PC-9 (cell line): ENCODE measurements at regions not wholly inside any gene's neighbourhood (a gene's known extent, or its start where the extent isn't known, plus 50 kb on each side); places are given as distances from the start of the nearest gene placed in this dataset.

Source experiments
- BruUV-seq: library from RNA; stranded (reverse); fragments of 400-500 nt; replicated peaks from 2 replicates; lab custom pipeline; 2021; lab: Mats Ljungman, UMichigan
- CTCF ChIA-PET: fragments of 300-600 bp; sonication (Branson Sonifier 250); formaldehyde crosslinking; loops from one replicate; lab custom pipeline; 2022; ENCODE audit warnings: antibody characterized with exemption; lab: Charles Lee
- POLR2A ChIA-PET: fragments of 300-600 bp; sonication (Branson Sonifier 250); formaldehyde crosslinking; loops from one replicate; lab custom pipeline; 2022; ENCODE audit warnings: antibody characterized with exemption; ENCODE audit not compliant: unreplicated experiment; lab: Charles Lee
- DNase-seq, 2 experiments: peaks; one replicate each; pipeline versions ENCODE4 v3.0.0 to v3.0.0-alpha.2; 2015 to 2022; ENCODE audit warnings: mixed read lengths in 1 of 2
- H2AFZ ChIP-seq: fragments of 200-600 bp; sonication (generic); 2 replicates; pipeline ENCODE4 v1.8.1; 2017; ENCODE audit warnings: antibody characterized with exemption
- H3F3A ChIP-seq: fragments of 200-600 bp; sonication (generic); 2 replicates; pipeline ENCODE4 v1.8.1; 2017; ENCODE audit warnings: antibody characterized with exemption, mild to moderate bottlenecking, low read depth; ENCODE audit not compliant: insufficient read depth
- H3K27ac ChIP-seq: fragments of 200-600 bp; sonication (generic); 2 replicates; pipeline ENCODE4 v1.6.1; 2016; ENCODE audit warnings: mixed run types
- H3K27me3 ChIP-seq: fragments of 200-600 bp; sonication (generic); 2 replicates; pipeline ENCODE4 v1.6.1; 2016; ENCODE audit warnings: low read depth, mixed run types; ENCODE audit not compliant: insufficient read depth
- H3K36me3 ChIP-seq: fragments of 200-600 bp; sonication (generic); 2 replicates; pipeline ENCODE4 v1.6.1; 2016; ENCODE audit warnings: low read depth, mixed run types
- H3K4me1 ChIP-seq: fragments of 200-600 bp; sonication (generic); replicated peaks from 2 replicates; pipeline ENCODE4 v1.6.1; 2016; ENCODE audit warnings: mixed run types; ENCODE audit not compliant: insufficient read depth
- H3K4me2 ChIP-seq: fragments of 200-600 bp; sonication (generic); 2 replicates; pipeline ENCODE4 v1.6.1; 2017; ENCODE audit warnings: mixed run types
- H3K4me3 ChIP-seq: fragments of 200-600 bp; sonication (generic); 2 replicates; pipeline ENCODE4 v1.6.1; 2016; ENCODE audit warnings: mixed run types
- H3K79me2 ChIP-seq: fragments of 200-600 bp; sonication (generic); 2 replicates; pipeline ENCODE4 v1.6.1; 2017; ENCODE audit warnings: low read depth, mixed run types
- H3K9me2 ChIP-seq: fragments of 200-600 bp; sonication (generic); 2 replicates; pipeline ENCODE4 v1.8.1; 2017; ENCODE audit warnings: mild to moderate bottlenecking; ENCODE audit not compliant: insufficient read depth
- H3K9me3 ChIP-seq: fragments of 200-600 bp; sonication (generic); 2 replicates; pipeline ENCODE4 v1.8.1; 2016; ENCODE audit warnings: low read depth; ENCODE audit not compliant: insufficient read depth
- H4K20me1 ChIP-seq: fragments of 200-600 bp; sonication (generic); 2 replicates; pipeline ENCODE4 v1.8.1; 2017; ENCODE audit not compliant: insufficient read depth
- EZH2 ChIP-seq: fragments of 200-600 bp; sonication (generic); IDR thresholded peaks from 2 replicates; pipeline ENCODE4 v1.8.0; 2017; ENCODE audit warnings: antibody characterized with exemption, low read depth
- intact Hi-C: fragments of 100-400 bp; cut with micrococcal nuclease; formaldehyde crosslinking; loops from one replicate; pipeline ENCODE4 v1.10.0; 2022; ENCODE audit not compliant: unreplicated experiment
- TF ChIP-seq, protein P1 (sequence below): fragments of 200-600 bp; sonication (generic); conservative IDR thresholded peaks from 2 replicates; pipeline ENCODE4 v1.6.1; 2017; ENCODE audit warnings: mixed run types, antibody characterized with exemption, mild to moderate bottlenecking, moderate library complexity

DNA sequence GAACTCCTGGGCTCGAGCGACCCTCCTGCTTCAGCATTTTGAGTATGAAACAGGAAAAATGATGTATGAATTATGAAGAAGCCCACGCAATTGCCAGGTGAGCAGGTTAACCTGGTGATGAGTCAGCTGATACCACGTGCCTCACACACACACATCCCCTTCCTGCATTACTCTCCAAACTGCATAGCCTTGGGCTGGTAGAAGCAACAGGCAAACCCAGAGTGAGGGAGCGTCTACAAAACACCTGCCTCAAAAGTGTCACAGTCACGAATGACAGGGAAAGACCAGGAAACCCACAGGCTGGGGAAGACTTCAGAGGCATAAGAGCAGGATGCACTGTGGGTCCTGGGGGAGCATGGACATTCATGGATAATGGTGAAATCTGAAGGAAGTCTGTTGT lies 192.8 kb upstream of the IRS2 start:
- POLR2A ChIA-PET: no interaction called here
- H3K4me1 ChIP-seq: peaks cover 6% of the 10 kb centered on the region; the same call in 1 of the 2 replicates
- no peaks in the 10 kb centered on the region for H3K79me2 ChIP-seq
- H2AFZ ChIP-seq: no peak overlapping the region
- H3F3A ChIP-seq: no peaks in the 10 kb centered on the region
- no peaks in the 10 kb centered on the region for H3K9me2 ChIP-seq
- intact Hi-C loops: no loop called here
- H3K4me2 ChIP-seq: no peak overlapping the region
- H3K27me3 ChIP-seq: no peaks in the 10 kb centered on the region
- no peak overlapping the region for H3K27ac ChIP-seq
- H3K9me3 ChIP-seq: no peaks in the 10 kb centered on the region
- no peak overlapping the region for H3K4me3 ChIP-seq
- peak; percentile 12 to 65 for DNase-seq
- no peaks in the 10 kb centered on the region for H3K36me3 ChIP-seq
- TF ChIP-seq, protein P1, sequence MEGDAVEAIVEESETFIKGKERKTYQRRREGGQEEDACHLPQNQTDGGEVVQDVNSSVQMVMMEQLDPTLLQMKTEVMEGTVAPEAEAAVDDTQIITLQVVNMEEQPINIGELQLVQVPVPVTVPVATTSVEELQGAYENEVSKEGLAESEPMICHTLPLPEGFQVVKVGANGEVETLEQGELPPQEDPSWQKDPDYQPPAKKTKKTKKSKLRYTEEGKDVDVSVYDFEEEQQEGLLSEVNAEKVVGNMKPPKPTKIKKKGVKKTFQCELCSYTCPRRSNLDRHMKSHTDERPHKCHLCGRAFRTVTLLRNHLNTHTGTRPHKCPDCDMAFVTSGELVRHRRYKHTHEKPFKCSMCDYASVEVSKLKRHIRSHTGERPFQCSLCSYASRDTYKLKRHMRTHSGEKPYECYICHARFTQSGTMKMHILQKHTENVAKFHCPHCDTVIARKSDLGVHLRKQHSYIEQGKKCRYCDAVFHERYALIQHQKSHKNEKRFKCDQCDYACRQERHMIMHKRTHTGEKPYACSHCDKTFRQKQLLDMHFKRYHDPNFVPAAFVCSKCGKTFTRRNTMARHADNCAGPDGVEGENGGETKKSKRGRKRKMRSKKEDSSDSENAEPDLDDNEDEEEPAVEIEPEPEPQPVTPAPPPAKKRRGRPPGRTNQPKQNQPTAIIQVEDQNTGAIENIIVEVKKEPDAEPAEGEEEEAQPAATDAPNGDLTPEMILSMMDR: no peak
- TF ChIP-seq EZH2: no peak
- no TSS peak for BruUV-seq
- CTCF ChIA-PET: no interaction called here
- H4K20me1 ChIP-seq: no peaks in the 10 kb centered on the region

DNA sequence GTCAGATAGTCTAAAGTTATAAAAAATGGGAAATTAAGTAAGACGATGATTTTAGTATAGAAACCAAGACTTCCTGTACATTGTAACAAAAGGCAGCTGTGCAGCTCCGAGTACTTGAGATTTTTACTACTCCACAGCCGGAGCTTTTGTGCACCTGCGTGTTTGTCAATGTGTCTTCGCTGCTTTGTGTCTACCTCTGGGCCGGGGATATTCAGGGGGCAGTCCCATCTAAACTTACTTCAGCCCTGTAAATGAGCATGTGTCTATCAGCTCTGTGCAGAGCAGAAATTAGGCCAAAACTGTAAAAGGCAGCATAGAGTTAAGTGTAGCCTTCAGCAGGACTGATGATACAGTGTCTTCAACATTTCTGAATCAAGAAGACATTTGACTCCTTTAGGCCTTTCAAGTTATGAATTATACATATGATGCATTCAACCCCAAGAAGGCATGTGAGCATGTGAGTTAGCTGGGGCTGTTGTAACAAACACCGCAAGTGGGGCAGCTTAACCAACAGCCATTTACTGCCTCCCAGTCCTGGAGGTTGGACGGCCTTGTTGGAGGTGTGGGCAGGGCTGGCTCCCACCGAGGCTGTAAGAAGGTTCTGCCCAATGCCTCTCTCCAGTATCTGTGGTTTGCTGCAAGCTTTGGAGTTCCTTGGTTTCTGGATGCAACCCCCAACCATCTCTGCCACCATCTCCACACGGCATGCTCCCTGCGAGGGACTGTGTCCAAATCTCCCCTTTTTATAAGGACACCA lies 191.0 kb upstream of the IRS2 start:
- H3K36me3 ChIP-seq: no peaks in the 10 kb centered on the region
- no peaks in the 10 kb centered on the region for H3K9me2 ChIP-seq
- no peak for DNase-seq
- H3K4me3 ChIP-seq: no peak overlapping the region
- no peaks in the 10 kb centered on the region for H3F3A ChIP-seq
- H3K79me2 ChIP-seq: no peaks in the 10 kb centered on the region
- BruUV-seq: no TSS peak
- POLR2A ChIA-PET: no interaction called here
- no peak overlapping the region for H3K4me2 ChIP-seq
- H3K4me1 ChIP-seq: peaks cover 6% of the 10 kb centered on the region; the same call in 1 of the 2 replicates
- H3K27me3 ChIP-seq: no peaks in the 10 kb centered on the region
- H3K27ac ChIP-seq: no peak overlapping the region
- no peaks in the 10 kb centered on the region for H4K20me1 ChIP-seq
- CTCF ChIA-PET: no interaction called here
- TF ChIP-seq, protein P1: no peak
- intact Hi-C loops: no loop called here
- H3K9me3 ChIP-seq: no peaks in the 10 kb centered on the region
- no peak overlapping the region for H2AFZ ChIP-seq

DNA sequence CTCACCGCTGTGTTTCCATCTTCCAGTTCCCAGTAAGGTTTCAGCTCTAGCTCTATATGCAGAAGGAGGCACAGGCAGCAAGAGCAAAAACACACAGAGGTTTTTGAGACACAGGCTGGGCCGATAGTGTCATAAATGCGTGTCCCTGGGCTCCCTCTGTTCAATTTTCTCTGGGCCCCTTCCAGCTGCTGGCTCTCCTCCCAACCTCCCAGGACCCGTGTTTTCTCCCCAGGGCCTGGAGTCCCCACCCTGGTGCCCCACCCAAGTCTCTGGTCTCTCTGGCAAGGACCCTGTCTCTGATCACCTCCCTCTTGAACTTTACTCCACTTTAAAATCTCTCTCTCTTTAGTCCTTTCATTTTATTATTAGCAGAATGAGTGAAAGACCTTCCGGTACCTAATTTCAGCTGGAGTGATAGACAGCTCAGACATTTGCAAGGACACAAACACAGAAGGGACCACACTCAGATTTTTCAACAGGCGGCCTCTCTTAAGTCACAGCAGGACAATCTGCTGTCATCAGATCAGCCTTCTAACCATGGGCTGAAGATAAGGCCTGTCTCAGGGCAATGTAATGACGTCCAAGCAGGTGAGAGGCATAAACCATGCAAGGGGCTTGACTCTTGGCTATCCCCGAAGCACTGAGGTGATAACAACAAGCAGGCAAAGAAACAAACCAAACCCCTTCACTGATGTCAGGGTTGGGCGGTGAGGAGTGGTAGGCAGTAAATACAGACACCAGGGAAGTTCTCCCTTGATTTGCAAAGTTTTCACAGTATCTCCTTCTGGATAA lies 190.0 kb upstream of the IRS2 start:
- Histone ChIP-seq H3K79me2 (no peaks in the 10 kb centered on the region), H3K27me3 (no peaks in the 10 kb centered on the region), H3K4me2 (no peak overlapping the region), H3K9me2 (no peaks in the 10 kb centered on the region), H3F3A (no peaks in the 10 kb centered on the region), H4K20me1 (no peaks in the 10 kb centered on the region), H3K4me3 (no peak overlapping the region), H3K4me1 (peaks cover 6% of the 10 kb centered on the region; the same call in 1 of the 2 replicates), H3K27ac (no peak overlapping the region), H3K9me3 (no peaks in the 10 kb centered on the region; the same call in 1 of the 2 replicates), H3K36me3 (no peaks in the 10 kb centered on the region), H2AFZ (no peak overlapping the region)
- DNase-seq: no peak
- TF ChIP-seq EZH2: no peak
- TF ChIP-seq, protein P1: no peak
- ChIA-PET POLR2A (no interaction called here), CTCF (no interaction called here)
- intact Hi-C loops: no loop called here
- BruUV-seq: no TSS peak
